GM12874 (cell line): ENCODE measurements at regions not wholly inside any gene's neighbourhood (a gene's known extent, or its start where the extent isn't known, plus 50 kb on each side); places are given as distances from the start of the nearest gene placed in this dataset.

Source experiments
- TF ChIP-seq, protein P1 (sequence below): IDR thresholded peaks from 2 replicates; pipeline ENCODE4 v1.5.1; 2011; ENCODE audit warnings: low read depth, mild to moderate bottlenecking, control low read depth, low read length, moderate library complexity; ENCODE audit not compliant: insufficient read depth

DNA sequence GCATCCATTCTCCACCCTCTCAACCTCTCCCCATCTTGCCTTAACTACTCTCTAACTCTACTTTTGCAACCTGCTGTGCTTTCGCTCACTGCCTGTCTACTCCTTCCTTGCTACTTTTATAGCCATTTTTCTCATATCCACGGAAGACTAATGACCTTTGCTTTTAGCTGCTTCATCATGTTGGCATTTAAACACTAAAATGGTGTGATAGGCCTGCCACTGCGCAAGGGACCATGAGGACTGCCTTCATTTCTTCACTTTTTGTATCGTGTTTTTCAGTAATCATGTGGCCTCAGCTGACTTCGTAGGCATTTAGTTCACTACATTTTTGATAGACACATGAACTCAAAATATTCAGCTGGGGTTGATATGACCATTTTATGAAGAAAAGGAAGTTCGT lies 252.1 kb downstream of the BCAT1 start:
- TF ChIP-seq, protein P1, sequence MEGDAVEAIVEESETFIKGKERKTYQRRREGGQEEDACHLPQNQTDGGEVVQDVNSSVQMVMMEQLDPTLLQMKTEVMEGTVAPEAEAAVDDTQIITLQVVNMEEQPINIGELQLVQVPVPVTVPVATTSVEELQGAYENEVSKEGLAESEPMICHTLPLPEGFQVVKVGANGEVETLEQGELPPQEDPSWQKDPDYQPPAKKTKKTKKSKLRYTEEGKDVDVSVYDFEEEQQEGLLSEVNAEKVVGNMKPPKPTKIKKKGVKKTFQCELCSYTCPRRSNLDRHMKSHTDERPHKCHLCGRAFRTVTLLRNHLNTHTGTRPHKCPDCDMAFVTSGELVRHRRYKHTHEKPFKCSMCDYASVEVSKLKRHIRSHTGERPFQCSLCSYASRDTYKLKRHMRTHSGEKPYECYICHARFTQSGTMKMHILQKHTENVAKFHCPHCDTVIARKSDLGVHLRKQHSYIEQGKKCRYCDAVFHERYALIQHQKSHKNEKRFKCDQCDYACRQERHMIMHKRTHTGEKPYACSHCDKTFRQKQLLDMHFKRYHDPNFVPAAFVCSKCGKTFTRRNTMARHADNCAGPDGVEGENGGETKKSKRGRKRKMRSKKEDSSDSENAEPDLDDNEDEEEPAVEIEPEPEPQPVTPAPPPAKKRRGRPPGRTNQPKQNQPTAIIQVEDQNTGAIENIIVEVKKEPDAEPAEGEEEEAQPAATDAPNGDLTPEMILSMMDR: no peak

DNA sequence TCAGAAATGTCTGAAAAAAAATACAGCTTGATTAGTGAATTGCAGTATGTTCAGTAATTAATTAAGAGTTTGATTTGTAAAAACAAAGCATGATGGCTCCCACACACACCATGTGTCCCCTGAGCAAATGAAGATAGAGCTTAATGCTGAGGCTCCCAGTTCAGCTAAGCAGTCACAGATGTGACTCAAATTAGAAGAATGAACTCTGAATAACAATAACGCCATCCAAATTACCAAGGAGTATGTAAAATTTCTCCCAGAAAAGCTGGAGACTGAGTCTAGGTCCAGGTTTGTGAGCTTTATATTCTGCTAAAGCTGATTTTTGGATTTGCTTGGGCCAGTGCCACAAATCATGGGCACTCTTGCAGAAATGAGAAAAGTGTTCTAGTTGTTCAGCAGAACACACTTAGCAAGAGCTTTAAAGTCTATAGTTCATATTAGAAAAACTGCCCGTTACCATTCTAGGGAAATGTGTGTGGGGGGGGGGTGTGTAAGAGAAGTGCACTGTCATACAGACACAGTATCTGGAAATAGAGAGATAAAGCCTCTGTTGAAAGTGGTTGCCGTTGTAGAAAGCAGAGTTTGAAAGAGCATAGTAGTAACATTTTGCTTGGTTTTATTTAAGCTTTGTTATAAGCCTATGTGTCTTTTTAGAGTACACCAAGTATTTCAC lies 253.1 kb downstream of the BCAT1 start:
- TF ChIP-seq, protein P1: no peak

DNA sequence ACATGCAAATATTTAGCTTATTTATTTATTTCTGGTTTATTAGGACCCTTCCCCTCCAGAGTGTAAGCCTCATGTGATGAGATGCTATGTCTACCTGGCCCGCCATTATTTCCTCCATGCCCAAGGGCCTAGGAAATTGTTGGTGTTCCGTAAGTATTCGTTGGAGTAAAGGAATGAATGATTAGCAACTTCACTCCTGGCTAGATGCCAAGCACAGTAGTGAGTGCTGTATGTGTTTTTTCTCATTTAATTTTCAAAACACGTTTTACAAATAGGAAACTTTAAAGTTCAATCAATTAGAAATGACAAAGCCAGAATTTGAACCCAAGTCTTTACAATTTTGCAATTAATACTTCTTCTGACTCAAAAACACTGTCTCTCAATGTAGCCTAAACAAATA lies 253.8 kb downstream of the BCAT1 start:
- TF ChIP-seq, protein P1: no peak

DNA sequence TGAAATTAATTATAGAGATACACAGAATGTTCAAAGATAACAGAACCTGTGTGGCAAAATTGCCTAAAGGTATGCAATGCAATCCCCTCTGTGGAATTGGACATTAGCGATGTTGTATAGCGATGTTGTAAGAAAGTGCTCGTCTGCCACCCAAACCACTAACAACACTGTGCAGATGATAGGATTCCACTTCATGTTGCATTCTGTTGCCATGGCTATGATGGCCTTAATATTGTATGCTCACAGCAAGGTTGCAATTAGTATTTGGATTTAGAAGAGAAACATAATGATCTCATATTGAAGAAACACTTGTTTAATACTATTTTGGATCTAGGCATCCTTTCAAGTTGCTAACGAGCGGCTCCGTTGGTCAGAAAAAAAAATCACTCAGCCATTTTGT lies 260.3 kb downstream of the BCAT1 start:
- TF ChIP-seq, protein P1: no peak

DNA sequence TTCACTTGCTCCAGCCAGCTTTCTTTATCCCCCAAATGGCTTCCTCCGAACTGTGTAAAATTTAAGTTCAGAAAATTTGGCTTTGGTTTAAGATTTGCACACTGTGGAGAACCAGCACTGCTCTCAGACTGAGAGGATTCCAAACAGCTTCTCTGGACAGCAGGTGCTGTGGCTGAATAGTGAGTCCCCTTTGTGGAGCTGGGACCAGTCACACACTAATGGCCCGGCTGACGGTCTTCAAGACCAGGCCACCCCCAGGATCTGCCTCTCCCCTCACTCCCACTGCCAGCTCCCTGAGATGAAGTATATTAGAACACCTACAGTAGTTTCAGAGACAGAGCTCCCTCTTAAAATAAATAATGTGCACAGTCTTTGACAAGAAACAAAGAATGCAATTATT lies 267.3 kb downstream of the BCAT1 start:
- TF ChIP-seq, protein P1: no peak

DNA sequence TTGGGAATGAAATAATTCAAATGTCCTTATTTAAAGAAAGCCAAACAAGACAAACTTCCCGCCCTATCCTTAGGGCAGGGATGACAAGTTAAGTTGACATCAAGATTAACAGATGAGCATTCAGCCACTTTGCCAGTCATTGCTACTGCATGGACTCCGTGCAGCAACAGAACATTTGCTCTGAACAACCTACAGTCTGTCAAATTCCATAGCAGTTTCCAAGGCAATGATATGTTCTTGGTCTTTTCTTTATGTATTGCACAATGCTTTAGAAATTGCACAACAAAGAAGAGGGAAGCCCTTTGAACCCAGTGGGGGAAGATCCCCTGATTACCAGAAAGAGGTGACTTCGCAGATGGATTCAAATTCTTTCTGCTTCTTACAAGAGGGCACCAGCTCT lies 269.8 kb downstream of the BCAT1 start:
- TF ChIP-seq, protein P1: no peak

DNA sequence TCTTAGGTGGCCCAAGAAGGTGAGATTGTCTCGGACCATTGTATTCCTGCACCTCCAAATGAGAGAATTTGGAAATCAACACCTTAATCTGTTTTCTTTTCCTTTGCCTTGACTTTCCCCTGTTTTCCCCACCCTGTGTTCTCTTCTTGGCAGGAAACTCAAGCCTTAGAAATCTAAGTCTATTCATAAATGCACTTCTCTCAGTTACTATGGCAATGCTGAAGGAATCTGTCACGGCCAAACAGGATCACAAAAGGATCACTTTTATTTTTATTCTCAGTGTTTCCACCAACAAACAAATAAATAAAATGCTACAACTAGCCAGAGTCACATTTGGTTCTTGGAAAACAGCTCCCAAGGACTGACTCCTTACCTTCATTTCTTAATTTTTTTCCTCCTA lies 270.5 kb downstream of the BCAT1 start:
- TF ChIP-seq, protein P1: no peak
